LNCaP clone FGC (cell line): ENCODE measurements at regions not wholly inside any gene's neighbourhood (a gene's known extent, or its start where the extent isn't known, plus 50 kb on each side); places are given as distances from the start of the nearest gene placed in this dataset.

ENCODE experiments used
- DNase-seq: peaks from one replicate; pipeline ENCODE4 v3.0.0-alpha.2; 2011; ENCODE audit warnings: low read depth
- H3K4me3 ChIP-seq: 2 replicates; pipeline ENCODE4 v1.5.1; 2011; ENCODE audit warnings: mild to moderate bottlenecking, low read depth, low read length, control low read depth
- TF ChIP-seq, protein P1 (sequence below): IDR thresholded peaks from 2 replicates; pipeline ENCODE4 v1.5.1; 2012; ENCODE audit warnings: mild to moderate bottlenecking; ENCODE audit not compliant: control insufficient read depth, insufficient read depth; ENCODE audit errors: extremely low read depth

DNA sequence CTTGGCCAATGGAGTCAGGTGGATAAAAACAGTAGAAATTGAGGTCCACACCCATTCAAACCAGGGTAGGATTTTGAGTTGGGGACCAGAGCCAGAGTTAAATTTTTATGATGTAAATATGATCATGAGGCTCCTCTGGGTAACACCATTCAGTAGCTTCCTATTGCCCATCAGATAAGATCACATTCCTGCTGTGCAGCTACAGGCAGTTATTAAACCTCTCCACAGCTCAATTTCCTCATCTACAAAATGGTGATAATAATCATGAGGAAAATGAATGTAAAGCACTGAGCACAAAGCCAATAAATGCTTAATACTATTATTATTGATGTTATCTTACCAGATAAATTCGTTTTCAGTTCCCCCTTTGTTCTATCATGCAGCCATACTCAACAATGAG is 432.0 kb downstream of the CAAP1 start:
- H3K4me3 ChIP-seq = no peak overlapping the region
- DNase-seq = no peak
- TF ChIP-seq, protein P1, sequence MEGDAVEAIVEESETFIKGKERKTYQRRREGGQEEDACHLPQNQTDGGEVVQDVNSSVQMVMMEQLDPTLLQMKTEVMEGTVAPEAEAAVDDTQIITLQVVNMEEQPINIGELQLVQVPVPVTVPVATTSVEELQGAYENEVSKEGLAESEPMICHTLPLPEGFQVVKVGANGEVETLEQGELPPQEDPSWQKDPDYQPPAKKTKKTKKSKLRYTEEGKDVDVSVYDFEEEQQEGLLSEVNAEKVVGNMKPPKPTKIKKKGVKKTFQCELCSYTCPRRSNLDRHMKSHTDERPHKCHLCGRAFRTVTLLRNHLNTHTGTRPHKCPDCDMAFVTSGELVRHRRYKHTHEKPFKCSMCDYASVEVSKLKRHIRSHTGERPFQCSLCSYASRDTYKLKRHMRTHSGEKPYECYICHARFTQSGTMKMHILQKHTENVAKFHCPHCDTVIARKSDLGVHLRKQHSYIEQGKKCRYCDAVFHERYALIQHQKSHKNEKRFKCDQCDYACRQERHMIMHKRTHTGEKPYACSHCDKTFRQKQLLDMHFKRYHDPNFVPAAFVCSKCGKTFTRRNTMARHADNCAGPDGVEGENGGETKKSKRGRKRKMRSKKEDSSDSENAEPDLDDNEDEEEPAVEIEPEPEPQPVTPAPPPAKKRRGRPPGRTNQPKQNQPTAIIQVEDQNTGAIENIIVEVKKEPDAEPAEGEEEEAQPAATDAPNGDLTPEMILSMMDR = no peak

DNA sequence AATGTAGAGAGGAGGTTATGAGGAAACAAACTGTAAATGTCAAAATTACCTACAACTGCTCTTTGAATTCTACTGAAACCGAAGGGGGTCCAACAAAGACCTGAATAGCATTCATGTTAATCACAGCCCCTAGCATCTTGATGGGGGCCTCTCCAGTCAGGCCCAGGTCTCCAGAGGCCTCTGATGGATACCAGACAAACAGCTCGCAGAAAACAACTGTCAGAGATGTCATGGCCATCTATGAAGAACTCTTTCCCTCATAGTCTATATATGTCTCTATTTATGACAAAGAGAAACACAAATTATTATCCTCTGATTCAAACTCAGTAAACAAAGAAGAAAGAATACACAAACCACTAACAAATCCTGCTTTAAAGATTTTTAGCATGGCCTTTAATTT is 432.6 kb downstream of the CAAP1 start:
- H3K4me3 ChIP-seq = no peak overlapping the region
- TF ChIP-seq, protein P1 = no peak
- DNase-seq = no peak

DNA sequence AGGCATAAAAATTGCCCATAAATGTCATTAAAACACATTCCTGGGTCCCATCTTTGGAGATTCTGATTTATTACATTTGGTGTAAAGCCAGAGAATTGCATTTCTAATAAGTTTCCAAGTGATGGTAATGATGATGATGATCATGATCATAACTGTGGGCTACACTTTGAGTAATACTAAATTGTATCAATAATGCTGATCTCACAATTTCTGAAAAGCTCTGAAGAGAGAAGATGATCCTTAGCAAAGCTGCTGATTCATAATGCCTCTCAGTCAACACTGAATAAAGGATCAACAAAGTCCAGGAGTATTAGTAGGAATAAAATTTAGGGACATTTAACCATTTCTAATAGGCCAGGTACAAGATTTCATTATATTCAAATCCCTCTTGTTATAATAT is 434.5 kb downstream of the CAAP1 start:
- DNase-seq = no peak
- TF ChIP-seq, protein P1 = no peak
- no peak overlapping the region for H3K4me3 ChIP-seq

DNA sequence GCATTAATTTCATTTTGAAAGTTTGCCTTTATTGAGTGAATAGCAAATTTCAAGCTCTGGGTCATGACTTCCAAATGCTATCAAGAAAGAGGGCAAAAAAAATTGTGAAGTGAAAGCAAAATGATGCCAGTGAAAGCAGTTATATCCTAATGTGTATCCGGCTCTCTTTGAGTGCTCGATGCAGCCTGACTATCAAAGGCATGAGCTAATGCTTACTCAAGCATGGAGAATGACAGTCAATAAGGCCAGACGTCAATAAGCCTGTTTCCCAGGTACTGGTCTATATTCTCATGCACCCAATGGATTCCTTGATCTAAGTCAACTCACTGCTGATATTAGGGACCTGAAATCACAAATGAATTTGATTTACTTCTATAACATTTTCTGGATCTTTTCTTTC is 435.5 kb downstream of the CAAP1 start:
- DNase-seq = no peak
- H3K4me3 ChIP-seq = no peak overlapping the region
- TF ChIP-seq, protein P1 = no peak

DNA sequence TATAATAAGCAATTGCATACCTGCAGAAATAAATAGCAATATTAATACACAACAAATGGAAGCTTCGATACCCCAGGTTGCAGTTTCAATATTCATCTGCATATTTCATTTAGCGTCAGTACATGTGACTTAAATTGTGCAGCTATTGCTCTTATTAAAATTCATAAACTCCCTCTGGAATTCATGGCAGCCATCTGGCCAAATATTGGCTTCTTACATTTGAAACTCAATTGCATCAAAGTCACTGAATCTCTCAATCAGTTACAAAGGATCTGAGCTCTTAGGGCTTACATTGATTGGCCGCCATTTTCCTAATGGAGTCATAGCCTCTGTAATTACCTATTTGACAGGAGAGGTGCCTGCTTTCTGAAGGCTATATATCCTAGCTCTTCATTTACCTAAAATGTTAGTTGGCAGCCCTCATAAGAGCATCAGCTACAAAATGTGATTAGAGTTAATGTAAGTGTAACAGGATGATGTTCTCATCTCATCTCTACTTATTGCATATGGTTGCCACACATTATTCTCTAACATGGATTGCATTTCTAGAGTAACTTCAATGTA is 453.5 kb downstream of the CAAP1 start:
- no peak for DNase-seq
- TF ChIP-seq, protein P1 = no peak
- H3K4me3 ChIP-seq = no peak overlapping the region

DNA sequence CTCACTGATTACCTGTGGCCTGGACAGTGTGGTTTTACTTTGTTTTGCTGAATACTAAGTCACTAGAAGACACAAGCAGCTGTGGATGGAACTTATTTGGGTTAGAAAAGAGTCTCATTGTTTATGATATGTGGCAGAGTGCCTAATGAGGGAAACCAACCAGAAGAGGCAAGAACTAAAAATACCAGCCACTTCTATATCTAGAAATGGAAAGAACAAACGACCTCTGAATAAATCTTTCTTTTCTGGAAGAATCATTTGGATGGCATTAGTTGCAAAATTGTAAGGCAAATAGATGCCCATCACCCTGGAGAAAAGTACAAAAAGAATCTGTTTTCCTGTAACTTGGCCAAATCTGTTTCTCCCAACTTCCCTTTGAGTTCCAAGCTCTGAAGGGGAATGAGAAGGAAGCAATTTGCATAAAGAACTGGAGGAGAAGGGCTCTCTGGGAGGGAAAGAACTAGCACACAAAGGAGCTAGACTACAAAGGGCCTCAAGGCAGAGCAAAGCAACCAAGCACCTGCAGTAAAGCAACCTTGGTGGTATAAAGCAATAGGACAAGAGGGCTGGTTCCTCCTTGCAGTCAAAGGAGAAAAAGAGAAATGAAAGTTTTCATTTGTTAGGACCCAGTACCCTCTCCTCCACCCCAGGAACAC is 455.4 kb downstream of the CAAP1 start:
- no peak for DNase-seq
- H3K4me3 ChIP-seq = no peak overlapping the region
- TF ChIP-seq, protein P1 = no peak
